ENCODE measurements at regions not wholly inside any gene's neighbourhood (a gene's known extent, or its start where the extent isn't known, plus 50 kb on each side); places are given as distances from the start of the nearest gene placed in this dataset.

- no peak overlapping the region for H3K4me3 ChIP-seq (ENCODE audit: low read depth, low read length)
- no peak for TF ChIP-seq CTCF (conservative IDR thresholded peaks at IDR 0.05; ENCODE audit: low read depth, low read length)
- no peak for DNase-seq (ENCODE audit: low read depth)
Observed at GRCh38 chr4:108488865-108489264, 131.5 kb upstream of the RPL34 start.

- no peak for TF ChIP-seq CTCF (conservative IDR thresholded peaks at IDR 0.05; ENCODE audit: low read depth, low read length)
- no peak for DNase-seq (ENCODE audit: low read depth)
Observed at GRCh38 chr4:108486046-108486445, 134.3 kb upstream of the RPL34 start.

GRCh38 chr4:108484187-108484586, 136.2 kb upstream of the RPL34 start:
- TF ChIP-seq CTCF (conservative IDR thresholded peaks at IDR 0.05; ENCODE audit: low read depth, low read length) = no peak
- peak; percentile 36 for DNase-seq (ENCODE audit: low read depth)
- no peak overlapping the region for H3K4me3 ChIP-seq (ENCODE audit: low read depth, low read length)

More at GRCh38 chr4:108486046-108486445, 134.3 kb upstream of the RPL34 start:
- no peak overlapping the region for H3K4me3 ChIP-seq (ENCODE audit: low read depth, low read length)

- no peak for TF ChIP-seq CTCF (conservative IDR thresholded peaks at IDR 0.05; ENCODE audit: low read depth, low read length)
- no peak overlapping the region for H3K4me3 ChIP-seq (ENCODE audit: low read depth, low read length)
- no peak for DNase-seq (ENCODE audit: low read depth)
Observed at GRCh38 chr4:108483650-108484049, 136.7 kb upstream of the RPL34 start.

- TF ChIP-seq CTCF (conservative IDR thresholded peaks at IDR 0.05; ENCODE audit: low read depth, low read length) = no peak
- H3K4me3 ChIP-seq (ENCODE audit: low read depth, low read length) = no peak overlapping the region
- DNase-seq (ENCODE audit: low read depth) = peak; percentile 31
Observed at GRCh38 chr4:108483079-108483478, 137.3 kb upstream of the RPL34 start.

- no peak for DNase-seq (ENCODE audit: low read depth)
- no peak for TF ChIP-seq CTCF (conservative IDR thresholded peaks at IDR 0.05; ENCODE audit: low read depth, low read length)
- no peak overlapping the region for H3K4me3 ChIP-seq (ENCODE audit: low read depth, low read length)
Observed at GRCh38 chr4:108480881-108481280, 139.5 kb upstream of the RPL34 start.

GRCh38 chr4:108477527-108478108, 142.8 kb upstream of the RPL34 start:
- no peak for TF ChIP-seq CTCF (conservative IDR thresholded peaks at IDR 0.05; ENCODE audit: low read depth, low read length)
- peak; percentile 47 for DNase-seq (ENCODE audit: low read depth)
- no peak overlapping the region for H3K4me3 ChIP-seq (ENCODE audit: low read depth, low read length)
